Right renal cortex interstitium (tissue), 3 donors: ENCODE measurements at regions not wholly inside any gene's neighbourhood (a gene's known extent, or its start where the extent isn't known, plus 50 kb on each side); places are given as distances from the start of the nearest gene placed in this dataset.
"Not testable (repeated sequence)": the region's sequence is repeated elsewhere in the genome, so short reads cannot be mapped to it uniquely, and the experiment has no call there.

ENCODE experiments used
- DNase-seq, 3 donors: peaks; one replicate each; pipeline ENCODE4 v3.0.0-alpha.2; 2013; ENCODE audit warnings: low read depth in 3 of 3, low spot score in 2 of 3

DNA sequence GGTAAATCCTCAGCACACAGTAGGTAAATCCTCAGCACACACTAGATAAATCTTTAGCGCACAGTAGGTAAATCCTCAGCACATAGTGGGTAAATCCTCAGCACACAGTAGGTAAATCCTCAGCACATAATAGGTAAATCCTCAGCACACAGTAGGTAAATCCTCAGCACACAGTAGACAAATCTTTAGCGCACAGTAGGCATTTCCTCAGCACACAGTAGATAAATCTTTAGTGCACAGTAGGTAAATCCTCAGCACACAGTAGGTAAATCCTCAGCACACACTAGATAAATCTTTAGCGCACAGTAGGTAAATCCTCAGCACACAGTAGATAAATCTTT is 102.0 kb downstream of the MICALL2 start:
- not testable (repeated sequence) for DNase-seq

DNA sequence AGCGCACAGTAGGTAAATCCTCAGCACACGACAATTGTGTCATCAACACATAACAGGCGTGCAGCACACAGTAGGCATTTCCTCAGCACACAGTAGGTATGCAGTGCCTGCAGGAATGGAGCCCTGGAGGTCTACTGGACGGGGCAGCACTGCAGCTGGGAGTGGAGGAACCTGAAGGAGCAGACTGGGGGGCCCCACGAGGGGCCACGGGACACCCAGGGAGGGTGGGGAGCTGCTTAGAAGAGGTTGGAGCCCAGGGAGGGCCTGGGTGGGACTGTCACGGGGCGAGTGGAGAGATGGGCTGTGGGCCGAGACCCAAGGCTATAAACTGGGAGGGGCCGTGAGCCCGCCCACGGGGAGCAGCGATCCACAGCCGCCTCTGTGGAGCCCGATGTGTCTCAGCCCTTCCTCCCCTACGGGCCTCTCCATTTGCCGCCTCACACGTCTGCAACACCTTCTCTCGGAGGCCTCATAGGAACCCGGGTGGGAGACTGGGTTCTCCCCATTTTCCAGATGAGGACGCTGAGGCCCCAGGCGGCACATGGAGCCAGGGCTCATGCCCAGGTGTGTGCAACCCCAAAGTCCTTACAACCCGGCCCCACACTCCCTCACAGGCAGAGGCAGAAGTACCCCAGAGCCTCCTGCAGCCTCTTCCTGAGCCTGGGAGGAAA is 101.5 kb downstream of the MICALL2 start:
- no peak for DNase-seq

DNA sequence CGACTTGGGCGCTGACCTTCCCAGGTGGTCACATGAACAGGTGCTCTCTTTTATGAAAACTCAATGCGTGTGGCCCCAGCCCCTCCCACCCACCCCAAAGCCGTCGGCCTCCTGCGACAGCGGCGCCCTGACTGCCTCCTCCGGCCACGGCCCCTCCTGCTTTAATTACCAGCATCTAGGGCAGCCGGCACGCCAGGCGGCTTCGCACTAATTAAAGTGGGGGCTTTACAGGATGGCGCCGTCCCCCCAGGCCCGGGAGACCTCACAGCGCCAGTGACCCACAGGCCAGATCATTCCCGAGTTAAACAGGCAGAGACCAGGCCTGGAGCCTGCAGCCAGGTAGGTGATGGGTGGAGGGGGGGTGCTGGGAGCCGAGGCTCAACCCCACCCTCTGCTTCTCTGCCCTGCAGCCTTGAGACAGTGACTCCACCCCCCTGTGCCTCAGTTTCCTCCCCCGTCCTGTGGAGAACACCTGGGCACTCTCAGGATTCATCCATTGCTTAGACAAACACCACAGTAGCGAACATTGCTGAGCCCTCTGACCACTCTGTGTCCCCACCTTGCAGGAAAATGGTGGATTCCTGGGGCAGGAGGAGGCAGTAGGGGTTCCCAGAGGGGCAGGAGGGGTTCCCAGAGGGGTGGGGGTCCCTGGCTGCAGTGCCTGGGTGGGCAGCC is 100.8 kb downstream of the MICALL2 start:
- DNase-seq, result no peak

DNA sequence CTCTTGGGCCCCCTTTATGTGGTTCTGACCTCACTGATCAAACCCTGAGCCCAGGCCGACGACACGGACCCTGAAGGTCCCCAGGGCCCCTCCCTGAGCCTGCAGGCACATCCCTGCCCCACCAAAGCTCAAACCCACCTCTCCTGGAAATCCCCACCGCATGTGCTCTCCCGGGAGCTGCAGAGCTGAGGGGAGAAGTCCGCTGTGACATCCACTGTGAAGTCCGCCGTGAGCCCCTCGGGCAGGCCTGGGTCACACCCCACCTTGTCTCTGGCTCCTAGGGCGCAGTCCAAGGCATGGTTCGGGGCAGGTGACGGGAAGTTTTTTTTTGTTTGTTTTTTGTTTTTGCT is 100.2 kb downstream of the MICALL2 start:
- no peak for DNase-seq

DNA sequence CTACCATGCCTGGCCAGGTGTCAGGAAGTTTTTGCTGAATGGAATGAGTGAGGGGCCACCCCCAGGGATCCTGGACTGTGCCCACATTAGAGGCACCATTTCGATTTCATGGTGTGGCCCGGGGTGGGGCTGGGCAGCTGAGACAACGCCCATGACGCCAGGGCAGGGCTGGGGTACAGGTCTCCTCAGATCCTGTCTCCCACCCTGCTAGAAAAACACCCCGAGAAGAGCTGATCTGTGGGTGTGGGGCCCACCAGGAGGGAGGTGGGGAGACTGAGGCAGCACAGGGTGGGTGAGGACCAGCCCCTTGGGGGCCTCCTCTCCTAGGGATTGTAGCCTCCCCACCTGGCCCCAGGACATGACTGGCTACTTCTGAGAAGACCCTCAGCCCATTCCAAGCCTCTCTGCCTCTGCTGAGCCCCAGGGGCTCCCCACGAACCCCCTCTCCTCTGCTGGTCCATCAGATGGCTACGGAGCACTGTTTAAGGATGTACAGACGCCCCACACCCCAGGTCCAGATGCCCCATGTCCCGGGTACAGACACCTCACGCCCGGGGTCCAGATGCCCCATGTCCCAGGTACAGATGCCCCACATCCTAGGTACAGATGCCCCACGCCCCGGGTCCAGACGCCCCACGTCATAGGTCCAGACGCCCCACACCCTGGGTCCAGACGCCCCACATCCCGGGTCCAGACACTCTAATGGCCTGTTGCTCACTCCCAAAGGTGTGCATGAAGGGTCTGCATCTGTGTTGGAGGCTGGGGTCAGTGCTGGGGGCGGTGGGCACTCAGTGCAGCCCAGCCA is 99.4 kb downstream of the MICALL2 start:
- DNase-seq, result no peak

DNA sequence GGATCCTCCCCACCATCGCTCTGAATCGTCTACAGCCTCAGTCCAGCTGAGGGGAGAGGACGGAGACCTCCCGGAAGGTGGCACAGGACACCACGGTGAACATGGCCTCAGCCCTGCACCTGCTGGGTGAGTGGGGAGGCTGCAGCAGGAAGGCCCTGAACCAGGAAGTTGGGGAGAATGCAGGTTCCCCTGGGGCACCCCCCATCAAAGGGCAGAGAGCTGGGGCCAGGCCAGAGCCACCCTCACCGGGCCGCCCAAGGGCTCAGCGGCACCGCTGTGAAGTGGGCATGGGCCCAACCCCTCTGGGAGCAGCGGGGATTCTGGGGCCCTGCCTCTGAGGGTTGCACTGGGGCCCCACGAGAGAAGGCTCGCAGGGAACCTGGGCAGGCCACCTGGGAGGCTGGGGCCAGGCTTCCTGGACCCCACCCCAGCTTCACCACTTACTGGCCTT is 98.7 kb downstream of the MICALL2 start:
- DNase-seq, result no peak

DNA sequence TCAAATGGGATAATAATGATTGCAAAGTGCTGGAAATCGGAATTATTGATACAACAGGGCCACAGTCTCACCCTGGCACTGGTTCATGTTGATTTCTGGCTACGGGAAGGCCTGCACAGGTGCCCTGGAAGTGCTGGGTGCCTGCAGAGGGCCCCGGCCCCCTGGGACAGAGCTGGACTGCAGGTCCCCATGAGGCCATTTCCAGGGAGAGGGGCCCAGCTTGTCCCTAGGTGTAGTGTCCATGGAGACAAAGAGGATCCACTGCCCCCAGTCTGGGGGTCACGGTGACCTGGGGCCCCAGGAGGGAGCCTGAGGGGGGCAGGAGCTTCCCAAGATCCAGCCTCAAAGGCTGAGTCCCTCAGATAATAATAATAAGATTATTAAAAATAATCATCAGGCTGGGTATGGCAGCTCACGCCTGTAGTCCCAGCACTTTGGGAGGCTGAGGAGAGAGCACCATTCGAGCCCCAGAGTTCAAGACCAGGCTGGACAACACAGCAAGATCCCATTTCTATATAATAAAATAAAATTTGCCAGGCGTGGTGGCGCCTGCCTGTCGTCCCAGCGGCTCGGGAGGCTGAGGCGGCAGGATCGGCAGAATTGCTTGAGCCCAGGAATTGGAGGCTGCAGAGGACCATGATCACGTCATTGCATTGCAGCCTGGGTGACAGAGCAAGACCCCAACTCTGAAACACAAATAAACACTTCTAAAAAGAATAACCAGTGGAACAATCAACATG is 98.1 kb downstream of the MICALL2 start:
- no peak for DNase-seq

DNA sequence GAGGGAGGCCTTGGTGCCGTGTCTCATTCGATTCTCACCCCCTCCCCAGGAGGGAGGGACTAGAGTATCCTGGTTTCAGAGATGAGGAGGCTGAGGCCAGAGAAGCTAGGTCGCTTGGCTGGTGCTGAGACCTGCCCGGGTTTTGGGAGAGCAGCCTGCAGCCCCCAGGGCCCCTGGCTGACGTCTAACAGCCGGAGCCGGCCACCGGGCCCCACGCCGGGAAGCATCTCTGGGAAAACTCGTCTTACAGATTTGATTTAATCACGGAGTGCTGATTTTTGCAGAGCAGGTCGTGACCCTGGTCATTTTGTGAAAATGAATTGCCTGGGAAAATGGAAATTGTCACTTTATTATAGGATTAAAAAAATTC is 97.5 kb downstream of the MICALL2 start:
- DNase-seq, result no peak

DNA sequence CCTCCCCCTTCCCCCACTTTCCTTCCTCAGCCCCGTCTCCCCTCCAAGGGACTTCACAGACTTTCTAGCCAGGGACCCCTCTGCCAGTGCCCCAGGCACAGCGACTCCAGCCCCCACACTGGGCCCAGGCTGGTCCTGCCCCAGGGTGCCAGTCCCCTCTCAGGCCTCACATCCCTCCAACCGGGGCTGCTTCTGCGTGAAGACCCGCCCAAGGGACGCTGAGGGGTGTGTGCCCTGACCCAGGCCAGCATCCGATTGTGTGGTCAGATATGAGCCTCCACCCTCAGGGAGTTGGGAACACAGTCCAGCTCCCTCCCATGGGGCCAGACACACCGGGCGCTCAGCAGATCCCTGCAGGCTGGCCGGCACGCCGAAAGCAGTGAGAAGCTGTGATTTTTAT is 97.0 kb downstream of the MICALL2 start:
- DNase-seq, result no peak

DNA sequence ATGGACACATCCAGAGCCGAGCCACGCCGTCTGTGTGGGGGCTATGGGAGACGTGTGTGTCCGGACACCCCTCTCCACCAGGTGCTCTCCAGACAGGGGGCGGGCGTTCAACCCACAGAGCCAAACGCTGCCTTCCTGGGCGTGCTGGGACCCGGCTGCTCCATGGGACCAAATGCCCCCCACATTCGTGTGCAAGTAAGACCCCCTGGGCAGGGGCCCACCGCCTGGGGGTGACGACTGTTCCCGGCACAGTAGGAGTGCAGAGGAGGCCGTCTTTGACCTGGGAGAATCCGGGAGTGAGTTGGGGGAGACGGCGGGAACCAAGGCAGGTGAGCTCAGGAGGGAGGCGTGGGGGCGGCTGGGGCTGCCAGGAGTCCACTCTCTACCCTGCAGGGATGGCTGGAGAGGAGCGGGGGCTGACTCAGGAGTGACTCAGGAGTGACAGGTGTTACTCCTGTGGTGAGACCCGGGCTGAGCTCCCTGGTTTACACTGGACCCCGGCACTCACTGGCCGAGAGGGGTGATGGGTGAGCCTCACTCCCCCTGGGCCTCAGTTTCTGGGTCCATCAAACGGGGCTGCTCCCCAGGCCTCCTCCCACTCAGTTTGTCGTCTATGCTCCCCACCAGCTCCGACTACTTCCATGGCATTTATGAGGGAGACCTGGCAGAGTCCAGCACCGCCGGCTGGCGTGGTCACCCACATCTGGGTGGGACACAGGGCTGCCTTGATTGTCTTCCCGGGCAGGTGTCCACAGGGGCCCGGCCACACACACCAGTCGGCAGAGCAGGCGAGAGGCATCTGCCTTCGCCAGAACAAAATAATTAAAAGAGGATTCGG is 95.0 kb downstream of the MICALL2 start:
- no peak for DNase-seq

DNA sequence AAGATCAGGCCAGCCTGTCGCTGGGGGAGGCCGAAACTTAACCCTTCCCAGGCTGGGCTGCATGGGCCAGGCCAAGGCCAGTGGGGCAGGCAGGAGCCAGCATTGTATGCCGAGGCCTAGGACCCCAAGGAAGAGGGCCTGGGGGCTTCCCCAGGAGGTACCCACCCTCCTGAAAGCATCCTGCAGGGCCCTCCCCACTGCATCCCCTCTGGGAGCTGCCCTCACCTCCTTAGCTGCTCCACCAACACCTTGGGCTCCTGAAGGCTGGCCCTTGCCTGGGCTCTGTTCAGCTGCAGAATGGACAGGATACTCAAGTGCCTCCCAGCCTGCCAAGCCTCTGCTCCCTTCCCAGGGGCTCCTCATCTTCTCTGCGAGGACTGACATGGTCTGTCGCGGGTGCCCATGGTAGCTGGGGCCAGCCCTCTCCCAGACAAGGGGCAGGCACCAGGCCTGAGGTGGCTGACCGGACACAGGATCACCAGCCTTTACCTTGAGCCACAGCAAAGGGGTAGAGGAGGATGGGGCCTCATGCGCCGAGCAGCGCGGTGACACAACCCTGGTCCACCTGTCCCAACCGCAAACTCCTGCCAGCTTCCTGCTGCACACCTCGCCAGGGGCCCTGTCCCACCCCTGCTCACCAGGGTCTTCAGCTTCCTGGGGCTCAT is 94.2 kb downstream of the MICALL2 start:
- DNase-seq, result no peak

DNA sequence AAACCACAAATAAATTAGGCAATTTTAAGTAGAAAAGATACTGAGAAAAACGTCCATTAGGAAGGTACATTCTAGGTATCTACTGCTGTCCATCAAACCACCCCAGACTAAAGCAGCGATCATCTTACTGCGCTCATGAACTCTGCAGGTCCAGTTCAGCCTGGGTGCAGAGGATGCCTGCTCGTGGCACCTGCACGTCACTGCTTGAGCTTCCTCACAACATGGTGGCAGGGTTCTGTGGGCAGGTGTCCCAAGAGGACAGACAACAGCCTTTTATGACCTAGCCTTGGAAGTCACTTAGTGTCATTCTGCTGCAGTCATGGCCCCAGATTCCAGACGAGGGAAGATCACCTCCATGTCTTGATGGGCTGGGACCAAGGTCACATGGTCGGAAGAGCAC is 93.4 kb downstream of the MICALL2 start:
- DNase-seq, result no peak

DNA sequence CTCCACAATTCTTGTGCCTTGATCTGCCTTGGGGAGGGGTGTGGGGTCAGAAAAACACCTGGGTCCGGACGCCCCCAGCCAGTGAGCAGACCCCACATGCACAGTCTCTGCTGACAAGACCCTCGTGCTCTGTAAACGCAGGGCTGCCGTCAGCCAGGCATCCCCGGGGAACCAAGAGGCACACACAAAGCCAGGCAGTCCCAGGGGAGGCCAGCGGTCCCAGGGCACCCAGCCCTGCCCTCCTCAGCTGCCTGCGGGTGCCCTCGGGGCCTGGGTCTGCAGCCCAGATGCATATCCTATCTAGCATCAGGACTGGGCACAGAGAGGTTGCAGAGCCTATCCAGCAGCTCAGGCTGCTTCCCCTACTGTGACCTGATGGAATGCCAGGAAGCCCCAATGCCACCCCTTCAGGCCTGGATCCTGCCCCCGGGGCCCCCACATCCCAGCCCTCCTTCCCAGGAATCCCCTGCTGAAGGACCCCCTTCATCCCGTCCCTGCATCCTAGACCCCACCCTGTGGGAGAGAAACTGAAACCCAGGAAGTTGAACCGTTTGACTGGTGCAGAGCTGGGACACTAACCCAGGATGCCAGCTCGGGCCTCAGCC is 92.4 kb downstream of the MICALL2 start:
- no peak for DNase-seq

DNA sequence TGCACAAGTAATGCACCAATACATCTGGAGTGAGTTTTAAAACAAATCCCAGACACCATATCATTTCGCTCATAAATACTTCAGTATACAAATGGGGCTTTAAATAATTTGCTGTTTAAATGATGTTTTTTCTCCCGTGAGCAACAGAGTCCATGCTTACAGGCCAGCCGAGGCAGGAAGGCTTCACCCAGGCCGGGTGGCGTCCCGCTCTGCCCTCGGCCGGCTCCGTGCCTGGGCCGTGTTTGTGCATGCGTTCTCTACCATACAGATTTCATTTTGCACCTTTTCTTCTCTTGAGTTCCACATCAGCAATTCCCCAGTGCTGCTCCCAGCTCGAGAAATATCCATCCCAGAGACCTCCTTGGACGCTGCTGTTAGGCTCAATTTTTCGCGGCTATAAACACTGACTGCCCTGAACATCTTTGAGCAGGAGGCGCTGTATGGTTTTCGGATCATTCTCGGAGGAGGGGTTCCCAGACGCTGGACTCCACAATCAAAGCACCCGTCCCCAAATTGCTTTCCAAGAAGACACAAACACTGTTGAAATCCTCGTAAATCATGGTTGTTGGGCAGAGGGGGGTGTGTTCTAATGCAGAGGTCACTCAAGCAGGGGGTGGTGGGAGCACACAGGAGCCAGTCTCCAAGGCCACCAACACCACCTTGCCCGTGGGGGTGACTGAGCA is 91.6 kb downstream of the MICALL2 start:
- no peak for DNase-seq

DNA sequence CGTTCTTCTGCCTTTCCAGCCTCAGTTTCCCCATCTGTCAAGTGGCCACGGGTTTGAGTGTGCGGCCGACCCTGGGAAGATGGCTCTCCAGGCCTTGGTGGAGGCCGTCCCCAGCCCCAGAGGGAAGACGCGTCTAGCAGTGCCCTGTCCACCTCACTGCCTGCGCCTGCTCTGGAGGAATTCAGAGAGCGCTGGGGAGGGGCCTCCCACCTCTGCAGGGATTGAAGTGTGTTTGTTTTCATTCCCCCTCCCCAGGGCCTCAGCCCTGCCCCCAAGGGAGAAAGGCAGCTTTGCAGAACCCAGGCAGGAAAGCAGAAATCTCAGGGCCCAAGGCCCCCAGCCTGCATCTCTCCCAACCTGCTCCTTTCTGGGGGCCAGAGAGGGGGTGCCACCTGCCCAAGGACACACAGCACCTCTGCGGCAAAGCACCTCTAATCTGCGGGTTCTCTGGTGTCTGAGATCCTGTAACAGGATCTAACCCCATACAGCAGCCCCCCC is 91.0 kb downstream of the MICALL2 start:
- peak in 1 of 3 donors; percentile 45 for DNase-seq

DNA sequence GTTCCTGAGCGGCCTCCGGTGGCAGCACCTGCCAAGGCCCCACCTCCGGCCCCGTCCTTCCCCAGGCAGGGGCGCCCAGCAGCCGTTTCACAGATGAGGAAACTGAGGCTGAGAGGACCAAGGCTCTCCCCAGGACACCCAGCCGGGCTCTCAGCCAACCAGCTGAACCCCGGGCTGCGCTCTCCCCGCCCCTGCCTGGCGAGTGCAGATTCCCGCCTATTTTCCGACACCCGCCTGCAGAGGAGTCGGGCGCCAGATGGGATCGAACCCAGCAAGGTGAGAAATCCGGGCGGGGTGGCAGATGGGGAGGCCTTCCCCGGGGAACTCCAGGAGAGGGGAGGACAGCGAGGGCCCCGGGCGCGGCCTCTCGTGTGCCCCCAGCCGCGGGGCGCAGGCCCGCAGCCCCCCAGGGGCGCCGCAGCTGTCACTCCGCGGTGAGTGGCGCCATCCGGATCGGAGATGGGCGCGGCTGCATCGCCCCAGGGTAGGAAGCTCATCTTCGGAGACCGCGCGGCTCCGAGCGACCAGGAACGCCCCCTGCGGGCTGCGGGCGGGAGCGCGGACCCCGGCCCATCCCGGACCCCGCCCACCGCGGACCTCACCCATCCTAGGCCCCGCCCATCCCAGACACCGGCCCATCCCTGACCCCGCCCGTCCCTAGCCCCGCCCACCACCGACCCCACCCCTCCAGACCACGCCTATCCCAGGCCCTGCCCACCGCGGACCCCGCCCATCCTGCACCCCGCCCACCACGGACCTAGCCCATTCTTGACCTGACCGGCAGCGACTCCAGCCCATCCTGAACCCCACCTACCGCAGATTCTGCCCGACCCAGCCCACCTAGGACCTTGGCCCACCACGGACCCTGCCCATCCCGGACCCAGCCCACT is 90.3 kb downstream of the MICALL2 start:
- no peak for DNase-seq

DNA sequence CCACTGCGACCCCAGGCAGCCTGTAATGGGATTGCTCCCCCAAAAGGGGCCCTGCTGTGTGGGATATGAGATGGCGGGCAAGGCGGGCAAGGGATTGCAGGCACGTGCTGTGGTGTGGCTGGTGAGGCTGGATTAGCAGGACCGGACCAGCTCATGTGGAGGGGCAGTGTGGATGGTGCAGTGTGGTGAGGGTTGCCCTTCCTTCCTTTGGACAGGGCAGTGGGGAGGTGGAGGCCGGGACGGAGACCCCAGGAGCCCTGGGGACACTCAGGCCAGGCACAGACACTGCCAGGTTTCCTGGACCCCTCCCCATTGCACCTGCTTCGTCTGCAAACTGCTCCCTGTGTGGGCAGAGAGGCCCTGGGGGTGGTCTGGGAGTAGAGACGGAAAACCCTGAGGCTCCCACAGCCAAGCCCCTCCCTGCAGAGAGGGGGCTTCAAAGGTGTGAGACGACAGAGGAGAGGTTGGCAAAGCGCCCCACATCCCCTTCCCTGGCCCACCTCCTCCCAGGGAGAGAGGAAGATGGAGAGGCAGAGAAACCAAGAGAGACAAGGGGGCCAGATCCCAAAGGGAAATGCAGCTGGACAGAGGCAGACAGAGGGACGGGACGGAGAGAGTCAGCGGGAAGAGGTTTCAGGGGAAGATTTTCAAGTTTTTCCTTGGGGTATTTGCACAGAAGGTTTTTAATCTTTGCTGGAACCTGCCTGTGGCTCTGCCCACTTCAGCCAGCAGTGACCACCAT is 89.2 kb downstream of the MICALL2 start:
- DNase-seq, result no peak
